GM23248 (cell line): ENCODE measurements at regions not wholly inside any gene's neighbourhood (a gene's known extent, or its start where the extent isn't known, plus 50 kb on each side); places are given as distances from the start of the nearest gene placed in this dataset.

Experiments
- EZH2 ChIP-seq: fragments of 200-600 bp; sonication (generic); IDR thresholded peaks from 2 replicates; pipeline ENCODE4 v1.6.1; 2018; ENCODE audit warnings: antibody characterized with exemption, mild to moderate bottlenecking; ENCODE audit not compliant: insufficient read depth, poor library complexity, severe bottlenecking
- EZH2phosphoT487 ChIP-seq: fragments of 200-600 bp; sonication (generic); IDR thresholded peaks from 2 replicates; pipeline ENCODE4 v1.6.1; 2018; ENCODE audit warnings: antibody characterized with exemption, moderate library complexity, mild to moderate bottlenecking, low read depth; ENCODE audit not compliant: insufficient read depth

GRCh38 chrX:40176351-40177116, 78.8 kb upstream of the BCOR start:
- TF ChIP-seq EZH2 = no peak
- TF ChIP-seq EZH2phosphoT487 = no peak
